SU-DHL-6 (cell line): ENCODE measurements at regions not wholly inside any gene's neighbourhood (a gene's known extent, or its start where the extent isn't known, plus 50 kb on each side); places are given as distances from the start of the nearest gene placed in this dataset.

ENCODE experiments used
- CTCF ChIP-seq: fragments of 200-600 bp; sonication (generic); IDR thresholded peaks from one replicate; pipeline ENCODE4 v1.5.1; 2017; ENCODE audit warnings: antibody characterized with exemption, mild to moderate bottlenecking, low read length, moderate library complexity; ENCODE audit not compliant: insufficient read depth, poor library complexity, severe bottlenecking
- EZH2phosphoT487 ChIP-seq: fragments of 200-600 bp; sonication (generic), shearing (Covaris generic); conservative IDR thresholded peaks from 2 replicates; pipeline ENCODE4 v1.6.1; 2018; ENCODE audit warnings: mild to moderate bottlenecking, antibody characterized with exemption, low read length, moderate library complexity, mixed read lengths

- no peak for TF ChIP-seq CTCF
- no peak for TF ChIP-seq EZH2phosphoT487
Measured at GRCh38 chr6:108748055-108748454, 100.2 kb upstream of the ARMC2 start.
